Activated CD8-positive, alpha-beta memory T cell treated with anti-CD3 and anti-CD28 coated beads, Interleukin-2, amount 50 U/mL, for 4 hours (primary cell): ENCODE measurements at regions not wholly inside any gene's neighbourhood (a gene's known extent, or its start where the extent isn't known, plus 50 kb on each side); places are given as distances from the start of the nearest gene placed in this dataset.
"Not testable (repeated sequence)": the region's sequence is repeated elsewhere in the genome, so short reads cannot be mapped to it uniquely, and the experiment has no call there.

ENCODE experiments used
- DNase-seq: peaks from one replicate; pipeline ENCODE4 v3.0.0-alpha.2; 2020

GRCh38 chr3:153567556-153567955, 405.5 kb downstream of the RAP2B start:
- no peak for DNase-seq

- not testable (repeated sequence) for DNase-seq
These were observed 408.5 kb downstream of the RAP2B start for GRCh38 chr3:153570481-153570880.

- DNase-seq = no peak
These were observed 410.1 kb downstream of the RAP2B start for GRCh38 chr3:153572165-153572564.

GRCh38 chr3:153572654-153573053, 410.6 kb downstream of the RAP2B start:
- DNase-seq = no peak

- no peak for DNase-seq
These were observed 411.5 kb downstream of the RAP2B start for GRCh38 chr3:153573481-153573880.

GRCh38 chr3:153574445-153574844, 412.4 kb downstream of the RAP2B start:
- no peak for DNase-seq

- no peak for DNase-seq
These were observed 415.2 kb downstream of the RAP2B start for GRCh38 chr3:153577059-153577736.

GRCh38 chr3:153578046-153578445, 416.0 kb downstream of the RAP2B start:
- DNase-seq = no peak

- no peak for DNase-seq
These were observed 428.0 kb downstream of the RAP2B start for GRCh38 chr3:153590051-153590450.

- no peak for DNase-seq
These were observed 429.7 kb downstream of the RAP2B start for GRCh38 chr3:153591561-153592245.

- no peak for DNase-seq
These were observed 433.3 kb downstream of the RAP2B start for GRCh38 chr3:153595186-153595815.

- DNase-seq = no peak
These were observed 434.4 kb downstream of the RAP2B start for GRCh38 chr3:153596401-153596800.

- DNase-seq = no peak
These were observed 437.7 kb downstream of the RAP2B start for GRCh38 chr3:153599685-153600084.

GRCh38 chr3:153600896-153601295, 438.9 kb downstream of the RAP2B start:
- no peak for DNase-seq

GRCh38 chr3:153601374-153601853, 439.4 kb downstream of the RAP2B start:
- DNase-seq = no peak

GRCh38 chr3:153602801-153603200, 440.8 kb downstream of the RAP2B start:
- DNase-seq = no peak

GRCh38 chr3:153614140-153614539, 452.1 kb downstream of the RAP2B start:
- no peak for DNase-seq

GRCh38 chr3:153614563-153614962, 452.5 kb downstream of the RAP2B start:
- no peak for DNase-seq

GRCh38 chr3:153615863-153616262, 453.8 kb downstream of the RAP2B start:
- no peak for DNase-seq

- no peak for DNase-seq
These were observed 455.4 kb downstream of the RAP2B start for GRCh38 chr3:153617463-153617862.

- DNase-seq = no peak
These were observed 456.1 kb downstream of the RAP2B start for GRCh38 chr3:153618176-153618575.

GRCh38 chr3:153619268-153619667, 457.2 kb downstream of the RAP2B start:
- no peak for DNase-seq

- no peak for DNase-seq
These were observed 459.9 kb downstream of the RAP2B start for GRCh38 chr3:153621953-153622352.

GRCh38 chr3:153623834-153624233, 461.8 kb downstream of the RAP2B start:
- no peak for DNase-seq
